ES-I3 (cell line): ENCODE measurements at regions not wholly inside any gene's neighbourhood (a gene's known extent, or its start where the extent isn't known, plus 50 kb on each side); places are given as distances from the start of the nearest gene placed in this dataset.

Experiments
- H3K36me3 ChIP-seq: 2 replicates; pipeline ENCODE4 v1.6.1; 2013; ENCODE audit warnings: mild to moderate bottlenecking, low read length, control low read depth, moderate library complexity; ENCODE audit not compliant: insufficient read depth
- H3K4me1 ChIP-seq: 2 replicates; pipeline ENCODE4 v1.6.1; 2013; ENCODE audit warnings: mild to moderate bottlenecking, control low read depth, low read length; ENCODE audit not compliant: insufficient read depth
- H3K9ac ChIP-seq: 2 replicates; pipeline ENCODE4 v1.6.1; 2013; ENCODE audit warnings: low read depth, mild to moderate bottlenecking, low read length, moderate library complexity
- H3K9me3 ChIP-seq: 2 replicates; pipeline ENCODE4 v1.6.1; 2013; ENCODE audit warnings: mild to moderate bottlenecking, low read length, moderate library complexity; ENCODE audit not compliant: control insufficient read depth, insufficient read depth

DNA sequence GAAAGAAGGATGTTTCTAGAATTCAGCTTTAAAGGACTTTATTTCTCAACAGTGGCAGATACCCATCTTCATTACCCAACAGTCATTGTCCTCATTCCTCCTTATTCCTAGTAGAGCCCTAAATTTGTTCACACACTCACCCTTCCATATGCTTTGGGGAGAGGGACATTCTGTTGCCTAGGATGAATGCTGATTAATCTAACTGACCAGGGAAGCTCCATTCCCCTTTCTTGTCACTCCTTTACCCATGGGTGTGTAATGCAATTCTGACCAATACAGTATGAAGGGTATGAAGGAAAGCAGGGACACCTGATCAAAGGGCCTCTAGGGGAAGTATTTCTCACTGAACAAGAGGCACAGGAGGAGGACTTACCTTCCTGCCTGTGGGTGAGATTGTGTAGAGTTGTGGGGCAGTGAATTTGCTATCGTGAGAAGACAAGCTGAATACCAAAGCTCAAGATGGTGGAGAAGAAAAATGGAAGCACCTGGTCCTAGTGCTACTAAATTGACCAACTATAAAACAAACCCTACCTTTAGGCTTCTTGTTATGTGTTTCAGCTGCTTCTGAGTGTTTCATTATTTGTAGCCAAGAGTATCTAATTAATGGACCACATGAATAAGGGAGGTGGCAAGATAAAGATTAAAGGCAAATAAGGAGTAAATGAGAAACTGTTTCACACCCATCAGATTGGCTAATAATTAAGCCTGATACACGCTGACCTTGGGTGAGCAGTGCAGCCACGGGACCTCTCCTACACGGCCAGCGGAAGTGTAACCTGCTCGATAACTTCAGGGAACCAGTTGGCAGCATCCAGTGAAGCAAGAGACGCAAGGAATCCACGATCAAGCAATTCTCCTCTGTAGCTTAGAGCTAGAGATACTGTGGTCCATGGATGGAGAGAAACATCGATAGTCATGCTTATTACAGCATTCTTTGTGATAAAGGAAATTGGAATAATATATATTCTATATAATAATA, 202.3 kb downstream of the MYCN start:
- H3K9ac ChIP-seq: no peak overlapping the region
- no peaks in the 10 kb centered on the region for H3K36me3 ChIP-seq
- no peaks in the 10 kb centered on the region for H3K9me3 ChIP-seq
- peaks cover 9% of the 10 kb centered on the region; the same call in 1 of the 2 replicates for H3K4me1 ChIP-seq

DNA sequence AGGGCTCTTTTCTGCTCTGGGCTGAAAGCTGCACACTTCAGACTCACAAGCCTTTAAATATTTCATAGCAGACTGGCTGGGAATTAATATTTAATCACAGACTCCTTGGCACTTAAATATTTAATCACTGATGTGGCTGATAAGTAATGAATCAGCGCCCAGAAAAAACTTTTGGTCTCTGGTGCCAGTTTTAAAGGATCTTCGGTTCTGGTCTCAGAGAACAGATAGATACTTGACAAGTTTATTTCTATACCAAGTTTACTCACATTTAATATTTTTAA, 201.2 kb downstream of the MYCN start:
- Histone ChIP-seq H3K9me3 (no peaks in the 10 kb centered on the region), H3K4me1 (peaks cover 9% of the 10 kb centered on the region; the same call in 1 of the 2 replicates), H3K36me3 (no peaks in the 10 kb centered on the region), H3K9ac (no peak overlapping the region)

DNA sequence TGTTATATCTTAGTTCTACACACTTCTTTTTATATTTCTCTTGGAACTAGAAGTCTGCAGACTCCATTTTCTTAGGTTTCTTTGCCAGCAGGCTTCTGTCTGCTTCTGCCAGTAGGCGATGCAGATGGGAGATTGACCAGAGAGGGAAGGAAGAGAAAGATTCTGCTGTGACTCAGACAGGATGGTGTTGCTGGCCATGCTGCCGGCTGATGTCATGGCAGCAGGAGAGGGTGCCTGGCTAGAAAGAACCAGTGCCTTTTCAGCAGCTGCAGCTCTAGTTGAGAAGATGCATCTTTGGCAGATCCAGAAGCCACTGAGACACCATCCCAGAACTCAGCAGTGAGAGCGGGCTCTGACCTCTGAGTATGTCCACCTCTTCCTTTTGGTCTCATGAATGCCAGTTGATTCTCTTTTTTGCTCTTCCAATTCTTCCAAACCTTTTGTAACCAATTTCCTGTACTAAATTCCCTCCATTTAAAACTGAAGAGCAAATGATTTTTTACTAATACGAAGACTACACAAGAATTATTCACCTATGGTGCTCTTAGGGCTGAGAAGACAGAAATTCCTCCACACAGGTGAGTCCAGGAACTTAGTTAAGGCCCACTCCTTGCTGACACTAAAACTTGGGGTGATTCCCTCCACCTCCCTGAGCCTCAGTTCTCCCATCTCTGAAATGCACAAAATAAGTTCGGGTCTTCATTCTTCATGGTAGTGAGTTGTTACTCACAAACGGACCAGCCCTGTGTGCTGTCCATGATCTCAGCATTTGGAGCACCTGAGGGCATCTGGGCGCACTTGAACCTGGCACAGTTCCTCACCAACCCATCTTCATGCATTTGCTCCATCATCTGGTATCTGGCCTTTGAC, 200.7 kb downstream of the MYCN start:
- H3K9ac ChIP-seq: no peak overlapping the region
- no peaks in the 10 kb centered on the region; the same call in 1 of the 2 replicates for H3K9me3 ChIP-seq
- H3K4me1 ChIP-seq: peaks cover 9% of the 10 kb centered on the region; the same call in 1 of the 2 replicates
- H3K36me3 ChIP-seq: no peaks in the 10 kb centered on the region

DNA sequence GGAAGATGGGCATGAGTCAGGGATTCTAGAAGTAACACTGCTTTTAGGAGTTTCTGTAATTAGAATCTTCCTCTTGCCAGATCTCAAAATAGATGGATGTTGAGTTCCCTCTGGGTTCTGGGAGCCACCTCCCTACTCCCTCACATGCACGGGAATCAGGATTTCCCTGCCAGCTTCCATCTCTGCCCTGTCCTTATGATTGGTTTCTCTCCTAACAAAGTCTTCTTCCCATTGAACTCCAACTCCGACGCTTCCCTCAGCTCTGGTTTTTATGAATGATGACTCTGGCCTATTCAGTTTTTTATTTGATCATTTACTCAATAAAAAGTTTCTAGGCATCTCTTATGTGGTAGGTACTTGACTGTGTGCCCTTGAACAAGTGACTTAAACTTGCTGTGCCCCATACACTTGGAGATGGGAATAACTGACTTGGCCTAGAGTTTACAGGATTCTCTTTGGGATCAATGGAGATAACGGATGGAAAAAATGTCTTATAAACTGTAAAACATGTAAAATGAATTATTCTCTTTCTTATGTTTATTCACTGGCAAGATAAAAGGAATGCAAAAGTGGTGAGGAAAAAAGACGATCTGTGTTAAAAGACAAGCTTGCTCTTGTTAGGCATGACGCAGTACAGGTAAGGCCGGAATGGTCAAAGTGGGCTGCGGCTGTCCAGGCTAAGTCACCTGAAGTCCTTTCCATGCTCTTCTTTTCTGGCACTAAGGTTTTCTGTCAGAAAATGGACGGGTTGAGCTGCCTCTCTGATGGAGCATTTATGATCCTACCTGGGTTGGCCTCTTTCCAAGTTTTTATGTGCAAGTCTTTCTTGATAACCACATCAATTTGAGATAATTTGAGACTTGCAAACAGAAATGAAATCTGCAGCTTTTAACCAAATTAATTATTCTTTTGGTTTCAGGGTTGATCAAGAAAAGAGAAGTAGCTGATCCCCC, 199.6 kb downstream of the MYCN start:
- no peak overlapping the region for H3K9ac ChIP-seq
- H3K36me3 ChIP-seq: no peaks in the 10 kb centered on the region
- H3K9me3 ChIP-seq: no peaks in the 10 kb centered on the region; the same call in 1 of the 2 replicates
- H3K4me1 ChIP-seq: peaks cover 9% of the 10 kb centered on the region; the same call in 1 of the 2 replicates

- Histone ChIP-seq H3K36me3 (no peaks in the 10 kb centered on the region), H3K9ac (no peak overlapping the region), H3K4me1 (peaks cover 9% of the 10 kb centered on the region; the same call in 1 of the 2 replicates), H3K9me3 (no peaks in the 10 kb centered on the region; the same call in 1 of the 2 replicates)
These were observed 198.7 kb downstream of the MYCN start for GRCh38 chr2:16138811-16139662.

DNA sequence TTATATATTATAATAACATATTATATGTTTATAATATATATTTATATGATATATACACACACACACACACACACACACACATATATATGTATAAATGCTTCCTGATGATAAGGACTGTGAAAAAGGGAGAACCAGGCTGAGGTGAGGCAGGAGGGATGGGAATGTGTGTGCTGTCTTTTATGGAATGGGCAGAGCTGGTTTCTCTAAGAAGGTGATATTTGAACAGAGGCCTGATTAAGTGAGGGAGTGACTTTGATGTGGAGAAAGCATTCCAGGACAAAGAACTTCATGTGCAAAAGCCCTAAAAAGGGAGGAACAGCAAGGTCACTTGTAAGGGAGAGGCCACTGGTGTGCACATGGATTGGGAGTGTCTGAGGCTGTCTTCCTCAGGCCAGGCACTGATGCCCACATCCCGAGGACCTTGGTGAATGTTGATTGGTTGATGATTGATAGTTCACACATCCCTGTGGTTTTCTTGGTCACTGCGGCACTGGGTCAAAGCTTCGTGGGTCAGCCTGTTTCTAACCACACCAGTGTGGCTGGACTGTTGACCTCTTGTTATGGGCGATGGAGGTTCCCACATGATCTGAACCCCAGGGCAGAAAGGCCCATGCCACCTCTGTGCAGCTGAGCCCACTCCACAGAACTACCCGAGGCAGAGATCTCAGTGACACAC, 196.9 kb downstream of the MYCN start:
- Histone ChIP-seq H3K4me1 (peaks cover 9% of the 10 kb centered on the region; the same call in 1 of the 2 replicates), H3K9ac (no peak overlapping the region), H3K9me3 (no peaks in the 10 kb centered on the region; the same call in 1 of the 2 replicates), H3K36me3 (no peaks in the 10 kb centered on the region)

GRCh38 chr2:16136461-16137035, 196.2 kb downstream of the MYCN start:
- H3K9ac ChIP-seq: no peak overlapping the region
- peaks cover 9% of the 10 kb centered on the region; the same call in 1 of the 2 replicates for H3K4me1 ChIP-seq
- H3K36me3 ChIP-seq: no peaks in the 10 kb centered on the region
- no peaks in the 10 kb centered on the region; the same call in 1 of the 2 replicates for H3K9me3 ChIP-seq

- H3K36me3 ChIP-seq: no peaks in the 10 kb centered on the region
- H3K9me3 ChIP-seq: no peaks in the 10 kb centered on the region; the same call in 1 of the 2 replicates
- peaks cover 9% of the 10 kb centered on the region; the same call in 1 of the 2 replicates for H3K4me1 ChIP-seq
- no peak overlapping the region for H3K9ac ChIP-seq
These were observed 195.6 kb downstream of the MYCN start for GRCh38 chr2:16135913-16136310.

DNA sequence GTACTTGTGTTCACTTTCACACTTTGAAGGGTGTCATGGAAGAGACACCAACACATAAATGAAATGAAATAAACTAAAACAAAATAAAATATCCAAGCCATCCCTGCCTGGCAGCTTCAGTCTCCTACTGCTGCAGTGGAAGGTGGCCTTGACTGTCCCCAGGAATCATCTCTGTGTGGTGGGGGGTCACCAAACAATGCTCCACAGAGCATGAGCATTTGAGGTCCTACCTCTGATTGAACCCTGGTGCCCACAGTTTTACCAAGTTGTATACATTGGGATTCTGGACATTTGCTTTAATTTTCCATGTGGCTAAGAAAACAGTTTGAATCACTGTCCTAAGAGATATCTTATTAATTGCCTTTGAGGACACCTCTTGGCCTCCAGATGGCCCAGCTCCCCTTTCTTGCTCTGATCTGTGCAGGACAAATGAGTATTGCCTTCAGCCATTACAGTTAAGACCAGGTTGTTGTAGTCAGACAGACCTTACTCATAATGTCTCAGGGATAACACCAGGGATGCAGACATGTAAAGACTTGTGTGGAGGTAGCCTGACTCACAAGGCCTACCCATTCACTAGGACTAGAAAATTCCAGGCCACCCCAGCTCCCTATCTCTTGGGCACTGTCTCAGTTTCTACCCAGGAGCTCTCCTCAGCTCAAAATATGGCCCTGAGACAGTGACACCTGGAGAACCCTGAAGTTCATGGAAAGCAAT, 195.0 kb downstream of the MYCN start:
- H3K9ac ChIP-seq: no peak overlapping the region
- H3K4me1 ChIP-seq: peaks cover 9% of the 10 kb centered on the region; the same call in 1 of the 2 replicates
- no peaks in the 10 kb centered on the region; the same call in 1 of the 2 replicates for H3K9me3 ChIP-seq
- H3K36me3 ChIP-seq: no peaks in the 10 kb centered on the region

GRCh38 chr2:16134436-16135165, 194.3 kb downstream of the MYCN start:
- no peaks in the 10 kb centered on the region for H3K36me3 ChIP-seq
- H3K9me3 ChIP-seq: no peaks in the 10 kb centered on the region; the same call in 1 of the 2 replicates
- H3K9ac ChIP-seq: no peak overlapping the region
- H3K4me1 ChIP-seq: peaks cover 9% of the 10 kb centered on the region; the same call in 1 of the 2 replicates

GRCh38 chr2:16130906-16131400, 190.6 kb downstream of the MYCN start:
- H3K36me3 ChIP-seq: no peaks in the 10 kb centered on the region
- no peak overlapping the region for H3K9ac ChIP-seq

More at GRCh38 chr2:16130906-16131400, 190.6 kb downstream of the MYCN start:
- H3K9me3 ChIP-seq: no peaks in the 10 kb centered on the region; the same call in 1 of the 2 replicates
- no peaks in the 10 kb centered on the region for H3K4me1 ChIP-seq
